HEK293T (cell line): ENCODE measurements at regions not wholly inside any gene's neighbourhood (a gene's known extent, or its start where the extent isn't known, plus 50 kb on each side); places are given as distances from the start of the nearest gene placed in this dataset.

ENCODE experiments used
- ARNT ChIP-seq: fragments of 450-650 bp; IDR thresholded peaks from 2 replicates; pipeline ENCODE4 v1.6.1; 2017; ENCODE audit warnings: mild to moderate bottlenecking
- BHLHE40 ChIP-seq: fragments of 450-650 bp; IDR thresholded peaks from 2 replicates; pipeline ENCODE4 v1.6.1; 2016; ENCODE audit warnings: mild to moderate bottlenecking, moderate library complexity, borderline replicate concordance
- FOXA1 ChIP-seq: fragments of 450-650 bp; IDR thresholded peaks from 2 replicates; pipeline ENCODE4 v1.6.1; 2016; ENCODE audit warnings: mild to moderate bottlenecking
- FOXK2 ChIP-seq: fragments of 450-650 bp; IDR thresholded peaks from 2 replicates; pipeline ENCODE4 v1.6.1; 2016; ENCODE audit warnings: mild to moderate bottlenecking
- FOXM1 ChIP-seq: fragments of 450-650 bp; IDR thresholded peaks from 2 replicates; pipeline ENCODE4 v1.6.1; 2017; ENCODE audit warnings: mild to moderate bottlenecking, borderline replicate concordance
- L3MBTL2 ChIP-seq: fragments of 450-650 bp; conservative IDR thresholded peaks from 2 replicates; pipeline ENCODE4 v1.6.1; 2016; ENCODE audit warnings: mild to moderate bottlenecking
- LEF1 ChIP-seq: fragments of 450-650 bp; IDR thresholded peaks from 2 replicates; pipeline ENCODE4 v1.6.1; 2017; ENCODE audit warnings: mild to moderate bottlenecking, borderline replicate concordance
- SP1 ChIP-seq: fragments of 450-650 bp; IDR thresholded peaks from 2 replicates; pipeline ENCODE4 v1.6.1; 2017
- TARDBP ChIP-seq: fragments of 450-650 bp; IDR thresholded peaks from 2 replicates; pipeline ENCODE4 v1.6.1; 2016
- ZNF384 ChIP-seq: fragments of 450-650 bp; IDR thresholded peaks from 2 replicates; pipeline ENCODE4 v1.6.1; 2016

DNA sequence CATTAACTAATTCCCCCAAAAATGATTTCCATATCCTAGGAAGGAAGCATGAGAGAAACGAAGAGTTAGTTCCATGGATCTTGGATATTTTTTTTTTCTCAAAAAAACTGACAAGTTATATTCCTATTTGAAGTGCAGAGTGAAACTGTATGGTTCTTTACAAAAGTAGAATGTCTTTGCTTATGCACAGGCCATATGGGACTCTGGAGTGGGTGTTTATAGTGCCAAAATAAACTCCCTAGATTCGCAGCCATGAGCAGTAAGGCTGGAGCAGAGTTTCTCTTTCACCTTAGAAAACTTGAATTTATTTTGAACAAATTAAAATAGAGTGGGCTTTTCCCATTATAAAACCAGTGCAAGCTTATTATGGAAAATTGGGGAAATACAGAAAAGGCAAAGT lies 239.7 kb downstream of the PDCD6IP start:
- TF ChIP-seq BHLHE40 (no peak), SP1 (no peak), FOXM1 (no peak), TARDBP (no peak), FOXA1 (no peak), FOXK2 (no peak), LEF1 (no peak), ARNT (no peak), ZNF384 (no peak), L3MBTL2 (no peak)
